ENCODE measurements at regions not wholly inside any gene's neighbourhood (a gene's known extent, or its start where the extent isn't known, plus 50 kb on each side); places are given as distances from the start of the nearest gene placed in this dataset.
"Not testable (repeated sequence)": the region's sequence is repeated elsewhere in the genome, so short reads cannot be mapped to it uniquely, and the experiment has no call there.

- no peak for DNase-seq
These were observed 108.6 kb upstream of the VRK1 start for GRCh38 chr14:96688629-96689028.

DNA sequence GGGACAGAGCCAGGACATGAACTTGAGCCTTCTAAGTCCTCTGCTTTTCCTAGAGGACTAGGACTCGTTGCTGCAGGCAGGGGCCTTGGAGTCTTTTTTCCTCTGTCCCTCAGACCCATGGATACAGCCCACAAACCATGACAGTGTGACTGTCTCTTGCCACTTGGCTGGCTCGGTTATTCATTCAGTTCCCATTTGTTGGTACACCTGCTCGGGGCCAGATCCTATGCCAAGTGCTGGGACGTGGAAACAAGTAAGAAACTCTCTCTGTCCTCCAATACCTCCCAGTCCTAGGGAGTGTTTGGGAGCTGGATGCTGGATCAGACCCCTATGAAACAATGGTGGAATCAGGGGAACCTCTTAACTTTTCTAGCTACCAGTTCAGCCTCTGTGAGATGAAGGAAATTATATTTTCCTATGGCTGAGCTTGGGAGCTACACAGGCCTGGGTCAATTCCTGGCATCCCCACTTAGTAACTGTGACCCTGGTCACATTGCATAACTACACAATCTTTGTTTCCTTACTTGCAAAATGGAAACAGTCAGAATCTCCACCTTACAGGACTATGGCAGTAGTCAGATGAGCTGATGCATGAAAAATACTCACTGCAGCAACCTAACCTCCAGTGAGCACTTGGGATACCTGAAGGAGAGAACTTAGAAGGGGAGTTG lies 106.3 kb upstream of the VRK1 start:
- no peak for DNase-seq

DNA sequence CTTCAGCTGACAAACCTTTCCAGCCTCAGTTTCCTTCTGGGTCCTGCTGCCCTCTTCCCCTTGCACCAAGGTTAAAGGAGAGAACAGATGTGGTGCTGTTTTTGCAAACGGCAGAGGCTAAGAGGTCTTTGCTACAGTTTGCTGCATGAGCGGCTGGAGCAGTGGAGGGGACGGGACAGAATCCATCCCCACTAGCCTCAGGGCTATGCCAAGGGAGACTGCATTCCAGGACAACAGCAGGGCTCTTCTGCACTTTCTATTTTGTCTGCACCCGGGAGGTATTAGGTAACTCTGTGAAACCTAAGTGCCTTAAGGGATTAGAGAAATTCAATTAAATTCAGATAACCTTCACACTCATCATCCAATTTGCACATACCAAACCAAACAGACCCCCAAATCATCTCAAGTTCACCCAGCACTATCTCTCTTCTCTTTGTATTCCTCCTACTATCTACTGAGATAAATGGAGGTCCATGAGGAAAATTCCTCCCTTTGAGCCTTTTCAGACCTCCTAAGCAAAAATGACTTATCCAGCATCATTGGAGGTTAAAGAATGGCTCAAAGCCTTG lies 103.8 kb upstream of the VRK1 start:
- DNase-seq = no peak

- DNase-seq = no peak
These were observed 103.2 kb upstream of the VRK1 start for GRCh38 chr14:96693987-96694386.

- no peak for DNase-seq
These were observed 98.1 kb upstream of the VRK1 start for GRCh38 chr14:96698960-96699539.

DNA sequence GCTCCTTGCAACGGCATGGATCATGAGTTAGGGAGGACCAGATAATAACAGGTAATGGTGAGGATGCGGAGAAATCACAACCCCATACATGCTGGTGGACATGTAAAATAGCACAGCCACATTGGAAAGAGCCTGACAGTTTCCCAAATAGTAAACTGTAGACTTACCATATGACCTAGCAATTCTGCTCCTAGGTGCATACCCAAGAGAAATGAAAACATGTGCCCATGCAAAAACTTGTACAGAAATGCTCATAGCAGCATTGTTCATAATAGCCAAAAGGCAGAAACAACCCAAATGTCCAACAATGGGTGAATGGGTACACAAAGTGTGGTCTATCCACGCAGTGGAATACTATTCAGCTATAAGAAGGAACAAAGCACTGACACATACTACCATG lies 97.5 kb upstream of the VRK1 start:
- DNase-seq = no peak

- DNase-seq = no peak
These were observed 94.4 kb upstream of the VRK1 start for GRCh38 chr14:96702831-96703230.

GRCh38 chr14:96705422-96706092 lies 91.6 kb upstream of the VRK1 start:
- DNase-seq = no peak

GRCh38 chr14:96706893-96707292 lies 90.3 kb upstream of the VRK1 start:
- no peak for DNase-seq

GRCh38 chr14:96710060-96710666 lies 87.0 kb upstream of the VRK1 start:
- no peak for DNase-seq

- DNase-seq = no peak
These were observed 85.5 kb upstream of the VRK1 start for GRCh38 chr14:96711559-96712267.

DNA sequence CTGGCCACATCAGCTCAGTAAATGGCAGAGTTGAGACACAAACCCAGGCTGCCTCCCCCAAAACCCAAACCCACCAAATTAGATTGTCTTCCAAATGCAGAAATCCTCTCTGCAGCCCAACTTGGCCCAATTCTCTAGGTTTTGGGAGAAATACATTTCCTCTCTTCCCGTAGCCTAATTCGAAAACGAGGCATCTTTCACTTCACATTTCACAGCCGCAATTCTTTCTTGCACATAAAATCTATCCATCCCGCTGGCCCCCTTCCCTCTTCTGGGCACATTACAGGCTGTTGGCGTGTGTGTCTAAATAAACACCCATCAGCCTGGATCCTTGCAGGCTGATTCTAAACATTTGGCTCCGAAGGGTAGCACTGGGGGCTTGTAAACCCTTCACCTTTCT lies 83.8 kb upstream of the VRK1 start:
- no peak for DNase-seq

DNA sequence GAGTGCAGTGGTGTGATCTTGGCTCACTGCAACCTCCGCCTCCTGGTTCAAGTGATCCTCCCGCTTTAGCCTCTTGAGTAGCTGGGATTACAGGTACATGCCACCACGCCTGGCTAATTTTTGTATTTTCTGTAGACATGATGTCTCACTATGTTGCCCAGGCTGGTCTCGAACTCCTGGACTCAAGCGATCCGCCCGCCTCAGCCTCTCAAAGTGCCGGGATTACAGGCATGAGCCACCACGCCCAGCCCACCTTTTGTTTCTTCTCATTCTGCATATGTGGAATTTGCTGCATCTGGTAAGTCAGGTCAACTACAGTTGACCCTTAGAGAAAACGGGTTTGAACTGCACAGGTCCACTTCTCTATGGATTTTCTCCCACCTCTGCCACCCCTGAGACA lies 82.6 kb upstream of the VRK1 start:
- not testable (repeated sequence) for DNase-seq

DNA sequence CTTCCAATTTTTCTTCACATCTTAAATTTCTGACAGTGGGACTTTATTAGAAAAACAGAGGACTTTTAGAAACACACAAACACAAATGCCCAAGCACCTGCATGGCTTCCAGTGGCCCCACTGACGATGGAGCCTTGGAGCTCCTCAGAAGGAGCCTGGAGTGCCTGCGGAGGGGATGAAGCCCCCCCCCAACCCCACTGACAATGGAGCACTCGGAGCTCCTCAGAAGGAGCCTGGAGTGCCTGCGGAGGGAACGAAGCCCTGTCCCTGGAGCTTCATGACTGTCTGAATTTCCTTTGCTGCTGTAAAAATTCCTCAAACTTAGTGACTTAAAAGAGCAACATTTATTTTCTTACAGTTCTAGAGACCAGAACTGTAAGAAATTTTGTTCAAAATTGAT lies 80.1 kb upstream of the VRK1 start:
- DNase-seq = no peak

DNA sequence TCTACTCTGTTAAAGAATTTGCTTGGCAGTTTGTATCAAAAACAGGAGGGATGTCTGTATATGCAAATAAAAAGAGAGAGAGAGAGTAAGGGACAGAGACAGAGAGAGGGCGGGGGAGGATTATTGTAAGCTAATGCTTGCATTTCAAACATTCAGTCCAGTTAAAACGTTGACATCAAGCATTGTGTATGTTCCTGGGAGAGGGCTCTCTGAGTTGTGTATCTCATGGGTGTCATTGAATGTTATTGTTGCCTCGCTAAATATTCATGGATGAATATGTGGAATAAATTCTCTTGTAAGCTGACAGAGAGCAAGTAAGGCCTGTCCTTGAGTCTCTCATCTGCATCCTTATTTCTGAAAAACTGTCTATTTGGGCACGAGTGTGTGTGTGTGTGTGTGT lies 78.8 kb upstream of the VRK1 start:
- no peak for DNase-seq

- DNase-seq = not testable (repeated sequence)
These were observed 76.5 kb upstream of the VRK1 start for GRCh38 chr14:96720702-96721101.

GRCh38 chr14:96722736-96723135 lies 74.4 kb upstream of the VRK1 start:
- DNase-seq = no peak

- DNase-seq = no peak
These were observed 73.2 kb upstream of the VRK1 start for GRCh38 chr14:96723946-96724345.

DNA sequence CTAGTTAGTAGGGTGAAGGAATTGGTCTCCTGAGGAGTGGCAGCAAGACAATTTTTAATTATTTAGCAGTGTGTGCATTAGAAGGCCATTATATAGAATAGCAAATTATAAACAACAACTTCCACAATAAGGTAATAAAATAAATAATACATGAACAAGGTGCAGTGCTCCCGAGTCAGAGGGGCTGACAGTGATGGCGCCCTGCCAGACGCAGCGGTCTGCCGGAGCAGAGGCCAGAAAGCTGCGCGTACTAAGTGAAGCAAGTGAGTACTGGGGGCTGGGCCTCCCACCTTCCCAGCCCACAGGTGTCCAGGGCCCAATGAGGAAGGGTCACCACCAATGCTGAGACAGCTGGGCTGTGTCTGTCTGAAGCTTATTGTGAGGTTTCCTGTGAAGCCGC lies 72.0 kb upstream of the VRK1 start:
- DNase-seq = no peak

DNA sequence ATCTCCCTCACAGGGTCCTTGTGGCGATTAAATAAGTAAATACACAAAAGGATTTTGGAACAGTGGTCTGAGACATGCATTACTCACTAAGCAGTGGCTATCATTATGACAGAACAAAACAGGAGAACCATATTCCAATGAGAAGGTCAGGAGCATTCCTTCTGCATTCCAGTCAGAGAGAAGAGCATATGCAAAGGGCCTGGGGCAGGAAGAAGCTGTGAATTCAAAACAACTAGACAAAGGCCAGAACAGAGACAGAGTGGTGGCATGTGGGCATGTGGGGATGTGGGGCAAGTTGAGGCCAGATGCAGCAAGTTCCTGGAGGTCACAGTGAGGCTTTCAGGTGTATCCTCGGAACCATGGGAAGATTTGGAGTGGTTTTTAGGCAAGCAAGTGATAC lies 70.1 kb upstream of the VRK1 start:
- DNase-seq = no peak

DNA sequence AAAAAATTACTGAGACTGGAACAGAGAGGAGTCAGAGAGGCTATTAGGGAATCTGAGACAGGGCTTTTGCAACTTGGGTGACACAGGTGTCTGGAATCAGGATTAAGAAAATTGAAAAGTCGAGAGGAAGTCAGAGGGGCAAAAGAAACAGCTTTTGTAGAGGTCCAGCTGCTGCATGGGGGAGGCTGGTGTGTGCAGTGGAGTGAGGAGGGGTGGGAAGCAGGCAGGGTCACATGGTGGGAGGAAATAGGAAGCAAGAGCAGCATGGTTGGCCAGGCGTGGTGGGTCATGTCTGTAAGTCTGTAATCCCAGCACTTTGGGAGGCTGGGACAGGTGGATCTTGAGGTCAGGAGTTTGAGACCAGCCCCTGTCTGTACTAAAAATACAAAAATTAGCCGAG lies 69.7 kb upstream of the VRK1 start:
- DNase-seq = no peak

DNA sequence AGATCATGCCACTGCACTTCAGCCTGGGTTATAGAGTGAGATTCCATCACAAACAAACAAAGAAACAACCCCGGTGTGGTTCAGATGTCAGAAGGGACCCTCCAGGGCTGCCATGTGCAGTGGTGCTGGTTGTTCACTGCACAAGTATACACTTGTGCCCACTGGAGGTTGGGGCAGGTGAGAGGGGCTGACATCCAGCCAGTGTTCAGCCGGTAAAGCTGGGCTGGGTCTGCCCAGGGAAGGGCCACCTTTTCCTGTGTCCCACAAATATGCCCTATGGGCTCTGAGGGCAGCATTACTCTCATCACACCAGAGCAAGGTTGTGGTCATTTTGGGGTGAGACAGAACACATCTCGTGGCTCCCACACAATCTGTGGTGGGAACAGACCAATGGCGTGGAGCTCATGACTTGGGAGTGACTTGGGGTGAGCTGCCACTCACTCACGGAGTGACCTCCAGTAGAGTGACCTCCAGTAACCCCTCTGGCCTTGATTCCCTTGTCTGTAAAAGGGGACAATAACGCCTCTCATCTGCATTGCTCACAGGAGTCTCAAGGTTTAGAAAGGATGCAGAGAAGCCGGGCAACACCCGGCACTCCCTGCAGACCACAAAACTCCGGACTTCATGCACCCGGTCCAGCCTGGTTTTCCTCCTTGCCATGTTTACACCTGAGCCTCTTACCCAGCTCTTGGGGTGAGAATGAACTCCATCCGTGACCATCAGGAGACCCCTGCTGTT lies 69.0 kb upstream of the VRK1 start:
- no peak for DNase-seq

Measured in right forelimb (tissue), 1 donor.